Loucy (cell line): ENCODE measurements at regions not wholly inside any gene's neighbourhood (a gene's known extent, or its start where the extent isn't known, plus 50 kb on each side); places are given as distances from the start of the nearest gene placed in this dataset.

Experiments
- H2AFZ ChIP-seq: fragments of 200-600 bp; sonication (generic); 2 replicates; pipeline ENCODE4 v1.6.0; 2016; ENCODE audit warnings: antibody characterized with exemption, mild to moderate bottlenecking, low read length, moderate library complexity
- H3F3A ChIP-seq: fragments of 200-600 bp; 2 replicates; pipeline ENCODE4 v1.6.0; 2016; ENCODE audit warnings: antibody characterized with exemption, low read depth, mild to moderate bottlenecking
- H3K27me3 ChIP-seq: fragments of 200-600 bp; sonication (generic); 2 replicates; pipeline ENCODE4 v1.6.1; 2014; ENCODE audit warnings: low read length, mild to moderate bottlenecking; ENCODE audit not compliant: insufficient read depth, poor library complexity, severe bottlenecking
- H3K36me3 ChIP-seq: fragments of 200-600 bp; sonication (generic); 2 replicates; pipeline ENCODE4 v1.6.1; 2016; ENCODE audit warnings: low read length; ENCODE audit not compliant: insufficient read depth
- H3K4me1 ChIP-seq: fragments of 200-600 bp; sonication (generic); 2 replicates; pipeline ENCODE4 v1.5.1; 2014; ENCODE audit warnings: low read length, mild to moderate bottlenecking; ENCODE audit not compliant: insufficient read depth, poor library complexity, severe bottlenecking
- H3K4me2 ChIP-seq: fragments of 200-600 bp; sonication (generic); 2 replicates; pipeline ENCODE4 v1.6.0; 2014; ENCODE audit warnings: antibody characterized with exemption, low read length, low read depth, mild to moderate bottlenecking; ENCODE audit not compliant: poor library complexity, severe bottlenecking
- H3K4me3 ChIP-seq: fragments of 200-600 bp; sonication (generic); 2 replicates; pipeline ENCODE4 v1.5.1; 2014; ENCODE audit warnings: low read length, mild to moderate bottlenecking, mixed read lengths; ENCODE audit not compliant: poor library complexity, severe bottlenecking
- H3K79me2 ChIP-seq: fragments of 200-600 bp; sonication (generic); 2 replicates; pipeline ENCODE4 v1.6.1; 2014; ENCODE audit warnings: low read length; ENCODE audit not compliant: insufficient read depth
- H3K9ac ChIP-seq: fragments of 200-600 bp; sonication (generic); 2 replicates; pipeline ENCODE4 v1.6.0; 2014; ENCODE audit warnings: mild to moderate bottlenecking, low read depth, low read length, moderate library complexity; ENCODE audit not compliant: poor library complexity, severe bottlenecking
- H3K9me2 ChIP-seq: fragments of 200-600 bp; sonication (generic); replicated peaks from 2 replicates; pipeline ENCODE4 v1.6.1; 2016; ENCODE audit warnings: low read depth, low read length, mixed read lengths
- H3K9me3 ChIP-seq: fragments of 200-600 bp; sonication (generic); 2 replicates; pipeline ENCODE4 v1.6.1; 2014; ENCODE audit warnings: mild to moderate bottlenecking, antibody characterized with exemption, low read length, low read depth; ENCODE audit not compliant: insufficient read depth
- H4K20me1 ChIP-seq: fragments of 200-600 bp; sonication (generic); 2 replicates; pipeline ENCODE4 v1.6.0; 2014; ENCODE audit warnings: antibody characterized with exemption, low read length, mild to moderate bottlenecking; ENCODE audit not compliant: insufficient read depth, poor library complexity, severe bottlenecking
- CTCF ChIP-seq: fragments of 200-600 bp; sonication (generic); conservative IDR thresholded peaks from 2 replicates; pipeline ENCODE4 v1.5.1; 2014; ENCODE audit warnings: mild to moderate bottlenecking, antibody characterized with exemption, low read length
- EZH2phosphoT487 ChIP-seq: fragments of 200-600 bp; IDR thresholded peaks from 2 replicates; pipeline ENCODE4 v1.6.1; 2018; ENCODE audit warnings: antibody characterized with exemption, mild to moderate bottlenecking, moderate library complexity, borderline replicate concordance

GRCh38 chr4:71162386-71162785, 168.9 kb downstream of the DCK start:
- no peaks in the 10 kb centered on the region for H3K79me2 ChIP-seq
- H3F3A ChIP-seq, result no peaks in the 10 kb centered on the region

GRCh38 chr4:71163317-71163716, 169.9 kb downstream of the DCK start:
- no peaks in the 10 kb centered on the region for H3K9me3 ChIP-seq
- no peak for TF ChIP-seq EZH2phosphoT487
- TF ChIP-seq CTCF, result no peak
- H3K4me3 ChIP-seq, result no peak overlapping the region
- H3K36me3 ChIP-seq, result no peaks in the 10 kb centered on the region
- H3K4me1 ChIP-seq, result no peaks in the 10 kb centered on the region
- no peaks in the 10 kb centered on the region for H3K79me2 ChIP-seq
- H3K9me2 ChIP-seq, result no peaks in the 10 kb centered on the region
- H3K27me3 ChIP-seq, result no peaks in the 10 kb centered on the region
- H3K9ac ChIP-seq, result no peak overlapping the region
- no peak overlapping the region for H2AFZ ChIP-seq
- H3K4me2 ChIP-seq, result no peak overlapping the region
- no peaks in the 10 kb centered on the region for H4K20me1 ChIP-seq
- no peaks in the 10 kb centered on the region for H3F3A ChIP-seq

More at GRCh38 chr4:71162386-71162785, 168.9 kb downstream of the DCK start:
- Histone ChIP-seq H3K4me3 (no peak overlapping the region), H3K9ac (no peak overlapping the region), H3K9me3 (no peaks in the 10 kb centered on the region), H3K36me3 (no peaks in the 10 kb centered on the region), H3K4me2 (no peak overlapping the region), H3K27me3 (no peaks in the 10 kb centered on the region), H3K4me1 (no peaks in the 10 kb centered on the region), H3K9me2 (no peaks in the 10 kb centered on the region), H4K20me1 (no peaks in the 10 kb centered on the region), H2AFZ (no peak overlapping the region)
- TF ChIP-seq EZH2phosphoT487, result no peak
- TF ChIP-seq CTCF, result no peak

- Histone ChIP-seq H3K36me3 (no peaks in the 10 kb centered on the region), H3K9me2 (no peaks in the 10 kb centered on the region), H3K79me2 (no peaks in the 10 kb centered on the region), H4K20me1 (no peaks in the 10 kb centered on the region), H3K9ac (no peak overlapping the region), H3K4me2 (no peak overlapping the region), H3F3A (no peaks in the 10 kb centered on the region), H2AFZ (no peak overlapping the region), H3K9me3 (no peaks in the 10 kb centered on the region), H3K4me1 (no peaks in the 10 kb centered on the region), H3K27me3 (no peaks in the 10 kb centered on the region), H3K4me3 (no peak overlapping the region)
- no peak for TF ChIP-seq CTCF
- no peak for TF ChIP-seq EZH2phosphoT487
Measured at GRCh38 chr4:71167083-71167482, 171.7 kb upstream of the SLC4A4 start.
